ENCODE measurements at regions not wholly inside any gene's neighbourhood (a gene's known extent, or its start where the extent isn't known, plus 50 kb on each side); places are given as distances from the start of the nearest gene placed in this dataset.

- TF ChIP-seq EZH2 (IDR thresholded peaks at IDR 0.05) (no peak), POLR2AphosphoS5 (IDR thresholded peaks at IDR 0.05; ENCODE audit: borderline replicate concordance, low read depth, low read length) (no peak)
Measured at GRCh38 chr6:113246186-113246585, 611.0 kb upstream of the MARCKS start.

All from SK-N-MC (cell line).